NCI-H226 (cell line): ENCODE measurements at regions not wholly inside any gene's neighbourhood (a gene's known extent, or its start where the extent isn't known, plus 50 kb on each side); places are given as distances from the start of the nearest gene placed in this dataset.
A peak's percentile ranks its signal among the peaks of the same experiment; 100 is the strongest.
"Not testable (repeated sequence)": the region's sequence is repeated elsewhere in the genome, so short reads cannot be mapped to it uniquely, and the experiment has no call there.

ENCODE experiments used
- DNase-seq: peaks from one replicate; pipeline ENCODE4 v3.0.0-alpha.2; 2015

GRCh38 chr1:238727670-238728069 is 658.7 kb upstream of the CHRM3 start:
- DNase-seq, result no peak

GRCh38 chr1:238722812-238723211 is 663.6 kb upstream of the CHRM3 start:
- DNase-seq, result no peak

- DNase-seq, result no peak
Measured at GRCh38 chr1:238710697-238711096, 675.7 kb upstream of the CHRM3 start.

GRCh38 chr1:238701024-238701423 is 685.3 kb upstream of the CHRM3 start:
- no peak for DNase-seq

- no peak for DNase-seq
Measured at GRCh38 chr1:238690415-238690814, 696.0 kb upstream of the CHRM3 start.

- not testable (repeated sequence) for DNase-seq
Measured at GRCh38 chr1:238684576-238684975, 701.8 kb upstream of the CHRM3 start.

GRCh38 chr1:238681451-238681850 is 704.9 kb upstream of the CHRM3 start:
- no peak for DNase-seq

GRCh38 chr1:238681021-238681420 is 705.3 kb upstream of the CHRM3 start:
- DNase-seq, result peak; percentile 65

- DNase-seq, result peak; percentile 52
Measured at GRCh38 chr1:238677567-238677966, 708.8 kb upstream of the CHRM3 start.

- DNase-seq, result no peak
Measured at GRCh38 chr1:238675221-238675620, 711.1 kb upstream of the CHRM3 start.

GRCh38 chr1:238674316-238674715 is 712.1 kb upstream of the CHRM3 start:
- peak; percentile 7 for DNase-seq

- DNase-seq, result no peak
Measured at GRCh38 chr1:238673561-238673960, 712.8 kb upstream of the CHRM3 start.

- DNase-seq, result no peak
Measured at GRCh38 chr1:238672806-238673205, 713.6 kb upstream of the CHRM3 start.

- DNase-seq, result peak; percentile 47
Measured at GRCh38 chr1:238672262-238672661, 714.1 kb upstream of the CHRM3 start.

GRCh38 chr1:238664139-238664538 is 722.2 kb upstream of the CHRM3 start:
- no peak for DNase-seq

- no peak for DNase-seq
Measured at GRCh38 chr1:238660849-238661248, 725.5 kb upstream of the CHRM3 start.

GRCh38 chr1:238658763-238659162 is 727.6 kb upstream of the CHRM3 start:
- DNase-seq, result peak; percentile 71

GRCh38 chr1:238653693-238654321 is 732.6 kb upstream of the CHRM3 start:
- peak; percentile 74 for DNase-seq

- no peak for DNase-seq
Measured at GRCh38 chr1:238652346-238652968, 733.9 kb upstream of the CHRM3 start.

- no peak for DNase-seq
Measured at GRCh38 chr1:238649200-238649599, 737.2 kb upstream of the CHRM3 start.

- no peak for DNase-seq
Measured at GRCh38 chr1:238648751-238649150, 737.6 kb upstream of the CHRM3 start.

- no peak for DNase-seq
Measured at GRCh38 chr1:238648296-238648695, 738.1 kb upstream of the CHRM3 start.

GRCh38 chr1:238647877-238648276 is 738.5 kb upstream of the CHRM3 start:
- DNase-seq, result peak; percentile 93

- peak; percentile 31 for DNase-seq
Measured at GRCh38 chr1:238642231-238642630, 744.1 kb upstream of the CHRM3 start.

GRCh38 chr1:238639861-238640260 is 746.5 kb upstream of the CHRM3 start:
- no peak for DNase-seq
